Parathyroid adenoma (tissue), 2 donors: ENCODE measurements at regions not wholly inside any gene's neighbourhood (a gene's known extent, or its start where the extent isn't known, plus 50 kb on each side); places are given as distances from the start of the nearest gene placed in this dataset.

ENCODE experiments used
- H2AFZ ChIP-seq: fragments of 300-600 bp; sonication (generic); one replicate; pipeline ENCODE4 v1.7.0; 2017; ENCODE audit warnings: antibody characterized with exemption, mild to moderate bottlenecking
- H3K27ac ChIP-seq: fragments of 300-600 bp; sonication (generic); one replicate; pipeline ENCODE4 v1.7.0; 2017
- H3K27me3 ChIP-seq: fragments of 300-600 bp; sonication (generic); one replicate; pipeline ENCODE4 v1.7.0; 2017; ENCODE audit warnings: low read length; ENCODE audit not compliant: control insufficient read depth, insufficient read depth
- H3K36me3 ChIP-seq: fragments of 300-600 bp; sonication (generic); one replicate; pipeline ENCODE4 v1.7.0; 2017; ENCODE audit warnings: low read length; ENCODE audit not compliant: control insufficient read depth, insufficient read depth
- H3K4me1 ChIP-seq: fragments of 300-600 bp; sonication (generic); one replicate; pipeline ENCODE4 v1.7.0; 2017; ENCODE audit warnings: control low read depth
- H3K4me2 ChIP-seq: fragments of 300-600 bp; sonication (generic); one replicate; pipeline ENCODE4 v1.7.0; 2017; ENCODE audit warnings: low read length
- H3K4me3 ChIP-seq: fragments of 300-600 bp; sonication (generic); one replicate; pipeline ENCODE4 v1.7.0; 2017; ENCODE audit warnings: low read depth, low read length
- H3K79me2 ChIP-seq: fragments of 300-600 bp; sonication (generic); one replicate; pipeline ENCODE4 v1.7.0; 2017; ENCODE audit warnings: control low read depth
- H3K9ac ChIP-seq: fragments of 300-600 bp; sonication (generic); one replicate; pipeline ENCODE4 v1.7.0; 2017; ENCODE audit warnings: mild to moderate bottlenecking
- H3K9me3 ChIP-seq: fragments of 300-600 bp; sonication (generic); one replicate; pipeline ENCODE4 v1.7.0; 2017; ENCODE audit warnings: low read length; ENCODE audit not compliant: control insufficient read depth
- TF ChIP-seq, protein P1 (sequence below): fragments of 300-600 bp; sonication (generic); IDR thresholded peaks from one replicate; pipeline ENCODE4 v1.7.0; 2017; ENCODE audit warnings: antibody characterized with exemption, mild to moderate bottlenecking
- donor health status: primary hyperparathyroidism.

- no peak overlapping the region for H3K27ac ChIP-seq
- H3K9ac ChIP-seq: no peak overlapping the region
- no peaks in the 10 kb centered on the region for H3K27me3 ChIP-seq
- H3K4me1 ChIP-seq: no peaks in the 10 kb centered on the region
- no peak overlapping the region for H2AFZ ChIP-seq
- H3K36me3 ChIP-seq: no peaks in the 10 kb centered on the region
- TF ChIP-seq, protein P1, sequence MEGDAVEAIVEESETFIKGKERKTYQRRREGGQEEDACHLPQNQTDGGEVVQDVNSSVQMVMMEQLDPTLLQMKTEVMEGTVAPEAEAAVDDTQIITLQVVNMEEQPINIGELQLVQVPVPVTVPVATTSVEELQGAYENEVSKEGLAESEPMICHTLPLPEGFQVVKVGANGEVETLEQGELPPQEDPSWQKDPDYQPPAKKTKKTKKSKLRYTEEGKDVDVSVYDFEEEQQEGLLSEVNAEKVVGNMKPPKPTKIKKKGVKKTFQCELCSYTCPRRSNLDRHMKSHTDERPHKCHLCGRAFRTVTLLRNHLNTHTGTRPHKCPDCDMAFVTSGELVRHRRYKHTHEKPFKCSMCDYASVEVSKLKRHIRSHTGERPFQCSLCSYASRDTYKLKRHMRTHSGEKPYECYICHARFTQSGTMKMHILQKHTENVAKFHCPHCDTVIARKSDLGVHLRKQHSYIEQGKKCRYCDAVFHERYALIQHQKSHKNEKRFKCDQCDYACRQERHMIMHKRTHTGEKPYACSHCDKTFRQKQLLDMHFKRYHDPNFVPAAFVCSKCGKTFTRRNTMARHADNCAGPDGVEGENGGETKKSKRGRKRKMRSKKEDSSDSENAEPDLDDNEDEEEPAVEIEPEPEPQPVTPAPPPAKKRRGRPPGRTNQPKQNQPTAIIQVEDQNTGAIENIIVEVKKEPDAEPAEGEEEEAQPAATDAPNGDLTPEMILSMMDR: no peak
- H3K9me3 ChIP-seq: no peaks in the 10 kb centered on the region
- no peak overlapping the region for H3K4me2 ChIP-seq
- H3K4me3 ChIP-seq: no peak overlapping the region
- no peaks in the 10 kb centered on the region for H3K79me2 ChIP-seq
Observed at GRCh38 chr12:25424211-25424731, 128.8 kb downstream of the LMNTD1 start.

- Histone ChIP-seq H3K4me1 (no peaks in the 10 kb centered on the region), H3K27ac (no peak overlapping the region), H3K36me3 (no peaks in the 10 kb centered on the region)
Observed at GRCh38 chr12:25423355-25424050, 129.6 kb downstream of the LMNTD1 start.

GRCh38 chr12:25422241-25422640 is 130.8 kb downstream of the LMNTD1 start:
- no peak overlapping the region for H3K9ac ChIP-seq
- no peaks in the 10 kb centered on the region for H3K4me1 ChIP-seq
- no peaks in the 10 kb centered on the region for H3K36me3 ChIP-seq

More at GRCh38 chr12:25423355-25424050, 129.6 kb downstream of the LMNTD1 start:
- Histone ChIP-seq H3K4me2 (no peak overlapping the region), H3K9me3 (no peaks in the 10 kb centered on the region), H3K4me3 (no peak overlapping the region), H2AFZ (no peak overlapping the region), H3K79me2 (no peaks in the 10 kb centered on the region), H3K27me3 (no peaks in the 10 kb centered on the region), H3K9ac (no peak overlapping the region)
- TF ChIP-seq, protein P1: no peak

GRCh38 chr12:25421651-25422167 is 131.4 kb downstream of the LMNTD1 start:
- TF ChIP-seq, protein P1: no peak
- no peaks in the 10 kb centered on the region for H3K79me2 ChIP-seq
- H3K4me2 ChIP-seq: no peak overlapping the region
- H3K27ac ChIP-seq: no peak overlapping the region
- no peaks in the 10 kb centered on the region for H3K4me1 ChIP-seq
- H3K9me3 ChIP-seq: no peaks in the 10 kb centered on the region
- no peaks in the 10 kb centered on the region for H3K36me3 ChIP-seq
- H2AFZ ChIP-seq: no peak overlapping the region
- H3K27me3 ChIP-seq: no peaks in the 10 kb centered on the region
- H3K4me3 ChIP-seq: no peak overlapping the region
- no peak overlapping the region for H3K9ac ChIP-seq

More at GRCh38 chr12:25422241-25422640, 130.8 kb downstream of the LMNTD1 start:
- no peak overlapping the region for H3K4me3 ChIP-seq
- H3K4me2 ChIP-seq: no peak overlapping the region
- no peak overlapping the region for H3K27ac ChIP-seq
- H2AFZ ChIP-seq: no peak overlapping the region
- H3K27me3 ChIP-seq: no peaks in the 10 kb centered on the region
- no peaks in the 10 kb centered on the region for H3K79me2 ChIP-seq
- TF ChIP-seq, protein P1: no peak
- H3K9me3 ChIP-seq: no peaks in the 10 kb centered on the region
